SK-N-SH (cell line): ENCODE measurements at regions not wholly inside any gene's neighbourhood (a gene's known extent, or its start where the extent isn't known, plus 50 kb on each side); places are given as distances from the start of the nearest gene placed in this dataset.

ENCODE experiments used
- CTCF ChIA-PET: fragments of 300-600, 350-600 bp; formaldehyde crosslinking; extraction: SDS; loops from one replicate; lab custom pipeline; 2021; lab: Yijun Ruan, JAX
- POLR2A ChIA-PET: fragments of 350-600 bp; sonication (Branson Sonifier 250); formaldehyde crosslinking; extraction: SDS; loops from one replicate; lab custom pipeline; 2020; ENCODE audit warnings: antibody characterized with exemption, inconsistent platforms; lab: Yijun Ruan, JAX
- DNase-seq: peaks from one replicate; pipeline ENCODE4 v3.0.0; 2012
- H2AFZ ChIP-seq: fragments of 200-600 bp; sonication (generic); 2 replicates; pipeline ENCODE4 v1.8.1; 2016; ENCODE audit warnings: antibody characterized with exemption, mild to moderate bottlenecking, low read depth
- H3F3A ChIP-seq: fragments of 200-600 bp; sonication (generic); replicated peaks from 2 replicates; pipeline ENCODE3; 2016; ENCODE audit warnings: antibody characterized with exemption, mild to moderate bottlenecking; ENCODE audit not compliant: insufficient read depth
- H3K27ac ChIP-seq, 2 experiments: fragments of 200-500 bp in 1 of 2; fragments of 200-600 bp in 1 of 2; sonication (Bioruptor generic) in 1 of 2; sonication (generic), shearing (Covaris generic) in 1 of 2; 2 replicates each; pipeline versions ENCODE4 v1.5.1 to v1.6.1; 2014 to 2016; ENCODE audit warnings: low read depth in 2 of 2, inconsistent platforms in 1 of 2, low read length in 1 of 2, mild to moderate bottlenecking in 1 of 2, mixed read lengths in 1 of 2
- H3K27me3 ChIP-seq: fragments of 200-600 bp; sonication (generic), shearing (Covaris generic); 2 replicates; pipeline ENCODE4 v1.6.1; 2016; ENCODE audit warnings: mixed run types; ENCODE audit not compliant: insufficient read depth
- H3K36me3 ChIP-seq, 2 experiments: fragments of 200-500 bp in 1 of 2; fragments of 200-600 bp in 1 of 2; sonication (Bioruptor generic) in 1 of 2; sonication (generic) in 1 of 2; replicated peaks in 1 of 2; 2 replicates each; pipeline versions ENCODE3 to v1.5.1; 2014 to 2016; ENCODE audit warnings: low read length in 1 of 2, mild to moderate bottlenecking in 1 of 2; ENCODE audit not compliant: insufficient read depth in 2 of 2, control insufficient read depth in 1 of 2
- H3K4me1 ChIP-seq, 2 experiments: fragments of 200-500 bp in 1 of 2; fragments of 200-600 bp in 1 of 2; sonication (Bioruptor generic) in 1 of 2; sonication (generic), shearing (Covaris generic) in 1 of 2; 2 replicates each; pipeline versions ENCODE4 v1.5.1 to v1.6.1; 2014 to 2016; ENCODE audit warnings: low read depth in 1 of 2, low read length in 1 of 2, mixed run types in 1 of 2; ENCODE audit not compliant: insufficient read depth in 2 of 2, control insufficient read depth in 1 of 2
- H3K4me2 ChIP-seq: fragments of 200-600 bp; sonication (generic), shearing (Covaris generic); 2 replicates; pipeline ENCODE4 v1.6.1; 2017; ENCODE audit warnings: mixed run types
- H3K4me3 ChIP-seq, 2 experiments: fragments of 200-500 bp in 1 of 2; fragments of 200-600 bp in 1 of 2; sonication (Bioruptor generic) in 1 of 2; sonication (generic), shearing (Covaris generic) in 1 of 2; 2 replicates each; pipeline versions ENCODE4 v1.5.1 to v1.8.1; 2014 to 2016; ENCODE audit warnings: low read depth in 2 of 2, inconsistent platforms in 1 of 2, low read length in 1 of 2, mild to moderate bottlenecking in 1 of 2, mixed read lengths in 1 of 2, moderate library complexity in 1 of 2
- H3K79me2 ChIP-seq: fragments of 200-600 bp; sonication (generic); 2 replicates; pipeline ENCODE4 v1.8.1; 2017; ENCODE audit warnings: mild to moderate bottlenecking; ENCODE audit not compliant: insufficient read depth
- H3K9ac ChIP-seq: fragments of 200-600 bp; sonication (generic); 2 replicates; pipeline ENCODE4 v1.6.1; 2017; ENCODE audit warnings: mixed run types
- H3K9me2 ChIP-seq: fragments of 200-600 bp; sonication (generic); 2 replicates; pipeline ENCODE4 v1.6.1; 2017; ENCODE audit warnings: mixed run types
- H3K9me3 ChIP-seq: fragments of 200-600 bp; sonication (generic); 2 replicates; pipeline ENCODE4 v1.6.1; 2017; ENCODE audit warnings: mixed run types, mild to moderate bottlenecking, moderate library complexity
- H4K20me1 ChIP-seq: fragments of 200-600 bp; sonication (generic); 2 replicates; pipeline ENCODE4 v1.6.1; 2017; ENCODE audit warnings: mild to moderate bottlenecking, mixed run types; ENCODE audit not compliant: insufficient read depth
- CHD2 ChIP-seq: fragments of 150-350 bp; IDR thresholded peaks from 2 replicates; pipeline ENCODE4 v1.6.1; 2018; ENCODE audit warnings: low read length; ENCODE audit not compliant: partially characterized antibody
- ELF1 ChIP-seq: IDR thresholded peaks from 2 replicates; pipeline ENCODE4 v1.4.0; 2012
- EZH2phosphoT487 ChIP-seq: fragments of 200-600 bp; sonication (generic); IDR thresholded peaks from 2 replicates; pipeline ENCODE4 v1.6.1; 2017; ENCODE audit warnings: low read depth, mixed run types, mild to moderate bottlenecking, antibody characterized with exemption, moderate library complexity, borderline replicate concordance
- FOSL2 ChIP-seq: IDR thresholded peaks from 2 replicates; pipeline ENCODE4 v1.4.0; 2012; ENCODE audit warnings: low read depth, mild to moderate bottlenecking, moderate library complexity, borderline replicate concordance
- FOXJ3 ChIP-seq: sonication (generic); formaldehyde crosslinking; IDR thresholded peaks from 2 replicates; pipeline ENCODE4 v1.5.1; 2020; ENCODE audit warnings: mild to moderate bottlenecking, missing genetic modification reagents
- FOXM1 ChIP-seq: IDR thresholded peaks from 2 replicates; pipeline ENCODE4 v1.4.0; 2012; ENCODE audit warnings: low read depth, mild to moderate bottlenecking
- GATA2 ChIP-seq: sonication (generic); formaldehyde crosslinking; IDR thresholded peaks from 2 replicates; pipeline ENCODE4 v1.5.0; 2020; ENCODE audit warnings: mild to moderate bottlenecking, missing genetic modification reagents
- MAX ChIP-seq: IDR thresholded peaks from 2 replicates; pipeline ENCODE4 v1.4.0; 2012; ENCODE audit warnings: low read depth
- MEF2A ChIP-seq: IDR thresholded peaks from 2 replicates; pipeline ENCODE4 v1.4.0; 2012; ENCODE audit warnings: low read depth, borderline replicate concordance
- NFIC ChIP-seq: IDR thresholded peaks from 2 replicates; pipeline ENCODE4 v1.4.0; 2012; ENCODE audit warnings: borderline replicate concordance
- NRF1 ChIP-seq: IDR thresholded peaks from 2 replicates; pipeline ENCODE4 v1.6.1; 2012; ENCODE audit warnings: low read depth, mild to moderate bottlenecking, low read length
- POLR2AphosphoS5 ChIP-seq: IDR thresholded peaks from 2 replicates; pipeline ENCODE4 v1.6.1; 2012; ENCODE audit warnings: low read depth, low read length
- RAD21 ChIP-seq: IDR thresholded peaks from 2 replicates; pipeline ENCODE4 v1.6.1; 2012; ENCODE audit warnings: mild to moderate bottlenecking, low read length
- RCOR1 ChIP-seq: fragments of 150-350 bp; IDR thresholded peaks from 2 replicates; pipeline ENCODE4 v1.6.1; 2017; ENCODE audit warnings: antibody characterized with exemption, low read length
- RFX5 ChIP-seq: IDR thresholded peaks from 2 replicates; pipeline ENCODE4 v1.6.1; 2012; ENCODE audit warnings: mild to moderate bottlenecking, improper control_type of control experiment, low read length
- RXRA ChIP-seq: IDR thresholded peaks from 2 replicates; pipeline ENCODE4 v1.4.0; 2012; ENCODE audit warnings: low read depth, mild to moderate bottlenecking, borderline replicate concordance
- TEAD4 ChIP-seq: IDR thresholded peaks from 2 replicates; pipeline ENCODE4 v1.4.0; 2012; ENCODE audit warnings: mild to moderate bottlenecking, borderline replicate concordance; ENCODE audit not compliant: insufficient read depth
- ZBTB33 ChIP-seq: IDR thresholded peaks from 2 replicates; pipeline ENCODE4 v1.4.0; 2012; ENCODE audit warnings: low read depth, borderline replicate concordance
- WGBS: methylation state at CpG from one replicate; pipeline ENCODE4 v1.1.6; 2017; ENCODE audit warnings: low lambda C conversion rate; 5-methylcytosine and 5-hydroxymethylcytosine counted together
- TF ChIP-seq, protein P1 (sequence below): IDR thresholded peaks from 2 replicates; pipeline ENCODE4; 2012

GRCh38 chr14:71625175-71625574 is 307.1 kb upstream of the RGS6 start:
- POLR2A ChIA-PET: no interaction called here
- Histone ChIP-seq H3K36me3 (peaks cover 6 to 18% of the 10 kb centered on the region in 2 experiments), H3K9me3 (no peaks in the 10 kb centered on the region), H3K9me2 (no peaks in the 10 kb centered on the region)
- no peak for TF ChIP-seq ZBTB33
- TF ChIP-seq, all 33 proteins: peak for 0
- Histone ChIP-seq H3K9ac (no peak overlapping the region), H2AFZ (no peak overlapping the region), H3K27me3 (no peaks in the 10 kb centered on the region), H3K4me3 (no peak overlapping the region), H4K20me1 (no peaks in the 10 kb centered on the region), H3K79me2 (no peaks in the 10 kb centered on the region; the same call in none of the 2 replicates), H3F3A (peaks cover 43% of the 10 kb centered on the region), H3K4me2 (no peak overlapping the region), H3K27ac (peak overlapping the region; percentile 76 to 83; a peak in 3 of 4 replicates), H3K4me1 (peaks cover 23 to 49% of the 10 kb centered on the region in 2 experiments; a peak in 3 of 4 replicates)
- DNase-seq: no peak
- CTCF ChIA-PET: interaction anchor here (2.5 kb wide), 1 partner anchor 128 kb away, joined by 7 read pairs; no protein-coding TSS in a partner anchor
- WGBS: 92% methylated on average over 6 of the region's 6 CpGs

DNA sequence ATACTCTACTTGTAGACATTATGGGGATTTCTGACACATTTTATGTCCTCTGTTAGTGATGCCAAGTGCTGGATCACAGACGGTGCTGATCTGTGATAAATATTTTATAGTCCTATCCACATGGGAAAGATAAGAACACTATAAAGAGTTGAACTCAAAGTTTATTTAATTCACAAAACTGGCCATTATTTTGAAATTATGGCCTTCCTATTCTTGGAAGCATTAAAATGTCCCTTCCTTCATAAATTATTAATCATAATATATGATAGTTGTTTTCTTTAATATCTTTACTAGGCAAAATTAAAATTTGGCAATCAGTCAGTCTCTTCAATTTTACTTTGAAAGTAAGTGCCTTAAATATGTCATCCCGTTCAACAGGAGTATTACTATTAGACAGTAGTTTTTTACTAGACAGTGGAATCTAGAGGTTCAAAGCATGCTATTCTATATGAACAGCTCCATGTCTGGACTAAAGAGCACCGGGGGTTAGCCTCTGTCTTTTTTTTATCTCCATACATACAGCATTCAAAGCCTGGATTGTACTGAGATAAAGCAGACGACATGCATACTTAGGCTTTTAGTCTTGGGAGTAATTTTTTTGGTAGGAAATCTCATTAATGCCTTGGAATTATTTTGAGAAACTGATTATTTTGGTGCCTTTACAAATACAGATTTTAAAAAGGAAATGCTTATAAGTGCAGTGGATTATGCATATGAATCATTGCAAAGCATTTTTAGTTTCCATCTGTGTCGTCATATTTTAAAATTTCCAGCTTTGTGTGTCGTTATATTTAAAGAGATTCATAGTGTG is 306.1 kb upstream of the RGS6 start:
- 24% methylated on average over 6 of the region's 6 CpGs for WGBS
- peak overlapping the region; percentile 27; the same call in 1 of the 2 replicates for H3K9ac ChIP-seq
- peak overlapping the region; percentile 54 for H3K4me2 ChIP-seq
- peak overlapping the region; percentile 12; the same call in 1 of the 2 replicates for H2AFZ ChIP-seq
- no peaks in the 10 kb centered on the region for H3K9me2 ChIP-seq
- H3F3A ChIP-seq: peaks cover 41% of the 10 kb centered on the region
- no peaks in the 10 kb centered on the region for H3K27me3 ChIP-seq
- no peak overlapping the region for H3K4me3 ChIP-seq
- H3K36me3 ChIP-seq: peaks cover 6 to 20% of the 10 kb centered on the region in 2 experiments
- H4K20me1 ChIP-seq: no peaks in the 10 kb centered on the region
- peaks cover 3% of the 10 kb centered on the region for H3K79me2 ChIP-seq
- ChIA-PET POLR2A (no interaction called here), CTCF (interaction anchor here (0.6 to 2.5 kb wide), 7 partner anchors 22 to 487 kb away, joined by 3 to 7 read pairs (median 3); no protein-coding TSS in a partner anchor)
- H3K4me1 ChIP-seq: peaks cover 22 to 46% of the 10 kb centered on the region in 2 experiments
- peak; percentile 50 for DNase-seq
- H3K9me3 ChIP-seq: no peaks in the 10 kb centered on the region
- peak overlapping the region; percentile 76 to 83 for H3K27ac ChIP-seq
- TF ChIP-seq FOSL2: 0 out of 2 replicates have a peak, but pooled peaks have one; percentile 4
- TF ChIP-seq FOXM1: no peak
- no peak for TF ChIP-seq NRF1
- TF ChIP-seq NFIC: no peak
- no peak for TF ChIP-seq MEF2A
- no peak for TF ChIP-seq ELF1
- peak; percentile 40; the same call in 1 of the 2 replicates for TF ChIP-seq GATA2 (CRISPR knock-in tag)
- no peak for TF ChIP-seq MAX
- no peak; the same call in 1 of the 2 replicates for TF ChIP-seq RAD21
- no peak for TF ChIP-seq RXRA
- TF ChIP-seq FOXJ3: no peak
- no peak for TF ChIP-seq ZBTB33
- TF ChIP-seq POLR2AphosphoS5: no peak
- 0 out of 2 replicates have a peak, but pooled peaks have one; percentile 40 for TF ChIP-seq RCOR1
- no peak for TF ChIP-seq EZH2phosphoT487
- TF ChIP-seq RFX5: no peak
- no peak for TF ChIP-seq TEAD4
- TF ChIP-seq, protein P1, sequence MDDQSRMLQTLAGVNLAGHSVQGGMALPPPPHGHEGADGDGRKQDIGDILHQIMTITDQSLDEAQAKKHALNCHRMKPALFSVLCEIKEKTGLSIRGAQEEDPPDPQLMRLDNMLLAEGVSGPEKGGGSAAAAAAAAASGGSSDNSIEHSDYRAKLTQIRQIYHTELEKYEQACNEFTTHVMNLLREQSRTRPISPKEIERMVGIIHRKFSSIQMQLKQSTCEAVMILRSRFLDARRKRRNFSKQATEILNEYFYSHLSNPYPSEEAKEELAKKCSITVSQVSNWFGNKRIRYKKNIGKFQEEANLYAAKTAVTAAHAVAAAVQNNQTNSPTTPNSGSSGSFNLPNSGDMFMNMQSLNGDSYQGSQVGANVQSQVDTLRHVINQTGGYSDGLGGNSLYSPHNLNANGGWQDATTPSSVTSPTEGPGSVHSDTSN: no peak
- TF ChIP-seq CHD2: peak; percentile 42
